ENCODE measurements at regions not wholly inside any gene's neighbourhood (a gene's known extent, or its start where the extent isn't known, plus 50 kb on each side); places are given as distances from the start of the nearest gene placed in this dataset.

DNA sequence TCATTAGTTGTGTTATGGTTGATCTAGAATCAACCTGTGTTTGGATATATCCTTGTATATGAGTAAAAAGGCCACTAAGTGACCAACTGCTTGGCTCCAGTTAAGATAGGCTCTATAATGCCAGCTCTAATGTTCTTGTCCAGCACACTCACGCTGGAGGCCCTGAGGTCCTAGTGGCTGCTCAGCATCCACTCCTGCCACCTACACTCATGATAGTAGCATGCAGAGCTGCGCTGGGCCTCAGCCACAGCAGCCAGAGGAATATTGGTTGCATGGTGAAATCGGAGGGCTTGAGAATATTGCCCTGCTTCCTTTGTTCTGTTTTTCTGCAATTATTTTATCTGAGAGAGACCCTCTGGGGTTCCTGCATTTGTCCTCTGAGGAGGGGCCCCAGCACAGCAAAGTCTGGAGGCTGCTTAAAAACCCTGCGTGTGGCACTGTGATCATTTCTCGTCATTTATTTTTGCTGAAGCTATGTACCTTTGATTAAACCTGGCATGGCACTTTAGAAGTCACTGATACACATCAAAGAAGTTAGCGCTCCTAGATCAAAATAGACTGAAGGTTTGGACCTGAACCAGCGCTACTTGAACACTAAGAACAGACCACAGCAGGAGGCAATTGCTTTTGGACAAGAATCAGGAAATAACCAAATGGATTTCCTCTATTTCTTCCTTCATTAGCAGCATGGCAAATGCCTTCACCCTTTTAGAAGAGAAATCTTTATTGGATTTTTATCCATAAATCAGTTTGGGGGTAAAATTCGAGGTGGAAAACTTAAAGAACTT, 398.4 kb upstream of the ID4 start:
- H3K4me3 Mint-ChIP-seq: no peak overlapping the region
- H3K4me1 Mint-ChIP-seq: no peaks in the 10 kb centered on the region
- H3K9me3 Mint-ChIP-seq: peaks cover 6% of the 10 kb centered on the region
- no peaks in the 10 kb centered on the region for H3K27me3 Mint-ChIP-seq (ENCODE audit: low read depth)
- DNase-seq (ENCODE audit: low read depth, low spot score): no peak
- H3K27ac Mint-ChIP-seq (ENCODE audit: unreplicated experiment): no peak overlapping the region
- H3K36me3 Mint-ChIP-seq (ENCODE audit: low read depth): no peaks in the 10 kb centered on the region
- TF ChIP-seq, protein P1, sequence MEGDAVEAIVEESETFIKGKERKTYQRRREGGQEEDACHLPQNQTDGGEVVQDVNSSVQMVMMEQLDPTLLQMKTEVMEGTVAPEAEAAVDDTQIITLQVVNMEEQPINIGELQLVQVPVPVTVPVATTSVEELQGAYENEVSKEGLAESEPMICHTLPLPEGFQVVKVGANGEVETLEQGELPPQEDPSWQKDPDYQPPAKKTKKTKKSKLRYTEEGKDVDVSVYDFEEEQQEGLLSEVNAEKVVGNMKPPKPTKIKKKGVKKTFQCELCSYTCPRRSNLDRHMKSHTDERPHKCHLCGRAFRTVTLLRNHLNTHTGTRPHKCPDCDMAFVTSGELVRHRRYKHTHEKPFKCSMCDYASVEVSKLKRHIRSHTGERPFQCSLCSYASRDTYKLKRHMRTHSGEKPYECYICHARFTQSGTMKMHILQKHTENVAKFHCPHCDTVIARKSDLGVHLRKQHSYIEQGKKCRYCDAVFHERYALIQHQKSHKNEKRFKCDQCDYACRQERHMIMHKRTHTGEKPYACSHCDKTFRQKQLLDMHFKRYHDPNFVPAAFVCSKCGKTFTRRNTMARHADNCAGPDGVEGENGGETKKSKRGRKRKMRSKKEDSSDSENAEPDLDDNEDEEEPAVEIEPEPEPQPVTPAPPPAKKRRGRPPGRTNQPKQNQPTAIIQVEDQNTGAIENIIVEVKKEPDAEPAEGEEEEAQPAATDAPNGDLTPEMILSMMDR (conservative IDR thresholded peaks at IDR 0.05): no peak

GRCh38 chr6:19440531-19440930, 396.6 kb upstream of the ID4 start:
- no peaks in the 10 kb centered on the region for H3K4me1 Mint-ChIP-seq
- no peak overlapping the region for H3K27ac Mint-ChIP-seq (ENCODE audit: unreplicated experiment)
- H3K27me3 Mint-ChIP-seq (ENCODE audit: low read depth): no peaks in the 10 kb centered on the region
- no peak overlapping the region for H3K4me3 Mint-ChIP-seq
- peaks cover 6% of the 10 kb centered on the region for H3K9me3 Mint-ChIP-seq
- TF ChIP-seq, protein P1 (conservative IDR thresholded peaks at IDR 0.05): no peak
- H3K36me3 Mint-ChIP-seq (ENCODE audit: low read depth): no peaks in the 10 kb centered on the region
- no peak for DNase-seq (ENCODE audit: low read depth, low spot score)

- DNase-seq (ENCODE audit: low read depth, low spot score): no peak
- H3K36me3 Mint-ChIP-seq (ENCODE audit: low read depth): no peaks in the 10 kb centered on the region
- H3K27ac Mint-ChIP-seq (ENCODE audit: unreplicated experiment): no peak overlapping the region
- no peak overlapping the region for H3K4me3 Mint-ChIP-seq
- H3K27me3 Mint-ChIP-seq (ENCODE audit: low read depth): no peaks in the 10 kb centered on the region
- H3K9me3 Mint-ChIP-seq: peaks cover 10% of the 10 kb centered on the region
- TF ChIP-seq, protein P1 (conservative IDR thresholded peaks at IDR 0.05): no peak
- peaks cover under 1% of the 10 kb centered on the region for H3K4me1 Mint-ChIP-seq
Measured at GRCh38 chr6:19443411-19443810, 393.8 kb upstream of the ID4 start.

DNA sequence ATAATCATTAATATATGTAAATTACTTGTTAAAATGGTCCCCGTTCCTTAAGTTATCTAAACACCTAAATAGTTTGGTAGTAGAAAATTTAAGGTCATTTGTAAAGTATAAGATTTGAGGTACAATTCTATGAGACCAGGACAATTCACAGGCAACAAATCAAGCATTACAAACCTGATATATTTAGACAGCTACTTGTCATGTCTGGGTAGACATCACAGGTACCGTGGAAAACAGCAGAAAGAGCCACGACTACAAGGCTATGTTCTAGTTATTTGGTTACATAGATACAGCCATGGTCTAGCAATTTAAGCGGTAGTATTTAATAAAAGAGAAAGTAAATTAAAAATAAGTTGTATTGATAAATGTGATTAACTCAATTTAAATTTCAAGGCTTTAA, 393.1 kb upstream of the ID4 start:
- H3K27ac Mint-ChIP-seq (ENCODE audit: unreplicated experiment): no peak overlapping the region
- H3K4me1 Mint-ChIP-seq: peaks cover 3% of the 10 kb centered on the region
- no peaks in the 10 kb centered on the region for H3K36me3 Mint-ChIP-seq (ENCODE audit: low read depth)
- peaks cover 10% of the 10 kb centered on the region for H3K9me3 Mint-ChIP-seq
- H3K27me3 Mint-ChIP-seq (ENCODE audit: low read depth): no peaks in the 10 kb centered on the region
- TF ChIP-seq, protein P1 (conservative IDR thresholded peaks at IDR 0.05): no peak
- no peak overlapping the region for H3K4me3 Mint-ChIP-seq
- DNase-seq (ENCODE audit: low read depth, low spot score): no peak

GRCh38 chr6:19444481-19444880, 392.7 kb upstream of the ID4 start:
- Mint-ChIP-seq H3K4me1 (peaks cover 3% of the 10 kb centered on the region), H3K9me3 (peaks cover 10% of the 10 kb centered on the region), H3K4me3 (no peak overlapping the region), H3K36me3 (ENCODE audit: low read depth) (no peaks in the 10 kb centered on the region), H3K27ac (ENCODE audit: unreplicated experiment) (no peak overlapping the region), H3K27me3 (ENCODE audit: low read depth) (no peaks in the 10 kb centered on the region)
- TF ChIP-seq, protein P1 (conservative IDR thresholded peaks at IDR 0.05): no peak
- DNase-seq (ENCODE audit: low read depth, low spot score): no peak

Measured in neural crest cell (in vitro differentiated cells).